HCT116 (cell line): ENCODE measurements at regions not wholly inside any gene's neighbourhood (a gene's known extent, or its start where the extent isn't known, plus 50 kb on each side); places are given as distances from the start of the nearest gene placed in this dataset.

ENCODE experiments used
- ATAC-seq: fragments of 200-7000 bp; cut with Tn5 transposase; 2 replicates; pipeline ENCODE4 v1.9.1; 2020; ENCODE audit warnings: mild to moderate bottlenecking, moderate library complexity
- BruUV-seq: library from RNA; stranded (reverse); fragments of 400-500 nt; replicated peaks from 2 replicates; lab custom pipeline; 2021; lab: Mats Ljungman, UMichigan
- CTCF ChIA-PET: fragments of 300-600 bp; sonication (Branson Sonifier 250); formaldehyde crosslinking; loops from one replicate; lab custom pipeline; 2021; ENCODE audit warnings: antibody characterized with exemption; lab: Charles Lee
- POLR2A ChIA-PET: fragments of 300-600, 350-600 bp; sonication (Branson Sonifier 250); formaldehyde crosslinking; loops from one replicate; lab custom pipeline; 2021; ENCODE audit warnings: antibody characterized with exemption; lab: Charles Lee
- RAD21 ChIA-PET, 2 experiments: fragments of 300-600 bp; sonication (Branson Sonifier 250); formaldehyde crosslinking; loops; one replicate each; lab custom pipeline; 2023; ENCODE audit warnings: low total read pairs in 2 of 2; ENCODE audit not compliant: uncharacterized antibody in 2 of 2, unreplicated experiment in 2 of 2, low non-redundant PET in 1 of 2; lab: Charles Lee
- DNase-seq: peaks from one replicate; pipeline ENCODE4 v3.0.0-alpha.2; 2010; ENCODE audit warnings: low read depth, low spot score
- H2AFZ ChIP-seq: fragments of 200-600 bp; shearing (Covaris generic), sonication (generic); 2 replicates; pipeline ENCODE4 v1.6.1; 2017; ENCODE audit warnings: low read depth, mixed run types, mixed read lengths, antibody characterized with exemption, low read length; ENCODE audit not compliant: poor library complexity, severe bottlenecking
- H3K27ac ChIP-seq: 2 replicates; pipeline ENCODE4 v1.5.1; 2012; ENCODE audit warnings: low read depth, low read length
- H3K27me3 ChIP-seq: fragments of 200-600 bp; sonication (generic); 2 replicates; pipeline ENCODE4 v1.6.1; 2016; ENCODE audit warnings: mixed run types, low read length, mixed read lengths; ENCODE audit not compliant: insufficient read depth
- H3K36me3 ChIP-seq, 2 experiments: fragments of 200-500 bp in 1 of 2; fragments of 200-600 bp in 1 of 2; sonication (Bioruptor generic) in 1 of 2; sonication (generic) in 1 of 2; 2 replicates each; pipeline versions ENCODE4 v1.5.1 to v1.6.1; 2014 to 2016; ENCODE audit warnings: low read length in 2 of 2, inconsistent platforms in 1 of 2, mixed read lengths in 1 of 2, mixed run types in 1 of 2; ENCODE audit not compliant: insufficient read depth in 2 of 2, control insufficient read depth in 1 of 2
- H3K4me1 ChIP-seq, 2 experiments: fragments of 200-600 bp in 1 of 2; sonication (generic) in 1 of 2; 2 replicates each; pipeline versions ENCODE4 v1.5.1 to v1.6.1; 2012 to 2017; ENCODE audit warnings: low read length in 2 of 2, inconsistent platforms in 1 of 2, mild to moderate bottlenecking in 1 of 2, mixed read lengths in 1 of 2, mixed run types in 1 of 2, moderate library complexity in 1 of 2; ENCODE audit not compliant: insufficient read depth in 2 of 2, control insufficient read depth in 1 of 2
- H3K4me2 ChIP-seq: fragments of 200-600 bp; sonication (generic); 2 replicates; pipeline ENCODE4 v1.6.1; 2017; ENCODE audit warnings: mixed run types, low read length, mixed read lengths
- H3K4me3 ChIP-seq, 2 experiments: fragments of 200-600 bp in 1 of 2; sonication (generic) in 1 of 2; replicated peaks in 1 of 2; 2 replicates each; pipeline ENCODE4 v1.5.1; 2011 to 2016; ENCODE audit warnings: low read length in 2 of 2, control low read depth in 1 of 2, low read depth in 1 of 2, mild to moderate bottlenecking in 1 of 2, mixed read lengths in 1 of 2, mixed run types in 1 of 2
- H3K79me2 ChIP-seq: fragments of 200-600 bp; sonication (generic); 2 replicates; pipeline ENCODE4 v1.6.1; 2017; ENCODE audit warnings: mild to moderate bottlenecking, mixed run types, low read length, moderate library complexity, mixed read lengths; ENCODE audit not compliant: insufficient read depth
- H3K9ac ChIP-seq: fragments of 200-600 bp; sonication (generic); 2 replicates; pipeline ENCODE4 v1.6.1; 2016; ENCODE audit warnings: low read length, mixed read lengths
- H3K9me2 ChIP-seq: fragments of 200-600 bp; sonication (generic), shearing (Covaris generic); 2 replicates; pipeline ENCODE4 v1.6.1; 2017; ENCODE audit warnings: mixed run types, mild to moderate bottlenecking, moderate library complexity; ENCODE audit not compliant: insufficient read depth
- H3K9me3 ChIP-seq, 2 experiments: fragments of 200-500 bp in 1 of 2; fragments of 200-600 bp in 1 of 2; sonication (Bioruptor generic) in 1 of 2; sonication (generic) in 1 of 2; 2 replicates each; pipeline ENCODE4 v1.6.1; 2014 to 2017; ENCODE audit warnings: low read length in 2 of 2, mixed read lengths in 2 of 2, inconsistent platforms in 1 of 2, low read depth in 1 of 2, mild to moderate bottlenecking in 1 of 2, mixed run types in 1 of 2, moderate library complexity in 1 of 2; ENCODE audit not compliant: control insufficient read depth in 1 of 2, insufficient read depth in 1 of 2
- H4K20me1 ChIP-seq: fragments of 200-600 bp; sonication (generic), shearing (Covaris generic); 2 replicates; pipeline ENCODE4 v1.6.1; 2017; ENCODE audit warnings: mixed run types, mild to moderate bottlenecking, moderate library complexity; ENCODE audit not compliant: insufficient read depth
- CBX3 ChIP-seq: IDR thresholded peaks from 2 replicates; pipeline ENCODE4 v1.6.1; 2012; ENCODE audit warnings: low read depth
- CEBPB ChIP-seq: IDR thresholded peaks from 2 replicates; pipeline ENCODE4 v1.6.1; 2012; ENCODE audit warnings: low read depth
- EGR1 ChIP-seq: IDR thresholded peaks from 2 replicates; pipeline ENCODE4 v1.6.1; 2012; ENCODE audit warnings: low read depth
- ELF1 ChIP-seq: IDR thresholded peaks from 2 replicates; pipeline ENCODE4 v1.6.1; 2012; ENCODE audit warnings: low read depth, borderline replicate concordance
- EZH2 ChIP-seq: fragments of 200-600 bp; sonication (generic); IDR thresholded peaks from 2 replicates; pipeline ENCODE4 v1.6.1; 2017; ENCODE audit warnings: antibody characterized with exemption, mixed run types
- EZH2phosphoT487 ChIP-seq: fragments of 200-600 bp; IDR thresholded peaks from 2 replicates; pipeline ENCODE4 v1.6.1; 2018; ENCODE audit warnings: antibody characterized with exemption, borderline replicate concordance
- FOSL1 ChIP-seq: IDR thresholded peaks from 2 replicates; pipeline ENCODE4 v1.6.1; 2012; ENCODE audit warnings: low read depth
- MAX ChIP-seq: IDR thresholded peaks from 2 replicates; pipeline ENCODE4 v1.6.1; 2012
- POLR2A ChIP-seq: IDR thresholded peaks from 2 replicates; pipeline ENCODE4 v1.7.0; 2011; ENCODE audit warnings: borderline replicate concordance; ENCODE audit not compliant: insufficient read depth, insufficient read length; ENCODE audit errors: extremely low read depth
- POLR2AphosphoS5 ChIP-seq: IDR thresholded peaks from 2 replicates; pipeline ENCODE4 v1.6.1; 2011; ENCODE audit warnings: mild to moderate bottlenecking, low read depth, low read length, moderate library complexity
- RAD21 ChIP-seq: IDR thresholded peaks from 2 replicates; pipeline ENCODE4 v1.6.1; 2012; ENCODE audit warnings: low read depth, mild to moderate bottlenecking
- REST ChIP-seq: IDR thresholded peaks from 2 replicates; pipeline ENCODE4 v1.6.1; 2012; ENCODE audit warnings: low read depth
- SP1 ChIP-seq: IDR thresholded peaks from 2 replicates; pipeline ENCODE4 v1.6.1; 2012; ENCODE audit warnings: low read depth
- SRF ChIP-seq: IDR thresholded peaks from 2 replicates; pipeline ENCODE4 v1.6.1; 2012; ENCODE audit warnings: low read depth
- YY1 ChIP-seq: IDR thresholded peaks from 2 replicates; pipeline ENCODE4 v1.6.1; 2011; ENCODE audit warnings: low read length, low read depth, moderate library complexity, mild to moderate bottlenecking; ENCODE audit not compliant: insufficient replicate concordance; ENCODE audit errors: extremely low read depth
- ZBTB33 ChIP-seq: IDR thresholded peaks from 2 replicates; pipeline ENCODE4 v1.6.1; 2011; ENCODE audit warnings: mild to moderate bottlenecking, low read length, moderate library complexity; ENCODE audit not compliant: insufficient replicate concordance; ENCODE audit errors: extremely low read depth
- ZFX ChIP-seq: fragments of 450-650 bp; IDR thresholded peaks from 2 replicates; pipeline ENCODE4 v1.6.1; 2017
- ZNF274 ChIP-seq: fragments of 200-500 bp; sonication (Bioruptor generic); IDR thresholded peaks from 2 replicates; pipeline ENCODE4 v1.6.1; 2014; ENCODE audit warnings: mild to moderate bottlenecking, low read depth, low read length, inconsistent platforms
- intact Hi-C: fragments of 100-400 bp; cut with micrococcal nuclease; formaldehyde crosslinking; loops from 2 replicates; pipeline ENCODE4 v1.10.0; 2022

GRCh38 chrX:127490000-127490399 is 562.2 kb downstream of the ACTRT1 start:
- ChIA-PET RAD21 (no interaction called here), POLR2A (no interaction called here), CTCF (no interaction called here)
- intact Hi-C loops, result loop anchor here (10.0 kb wide), 1 partner anchor 415 kb away; no protein-coding TSS in a partner anchor
- ATAC-seq (no peak), DNase-seq (no peak)
- H4K20me1 ChIP-seq, result no peaks in the 10 kb centered on the region
- H3K4me3 ChIP-seq, result no peak overlapping the region
- no peak overlapping the region for H2AFZ ChIP-seq
- H3K36me3 ChIP-seq, result no peaks in the 10 kb centered on the region
- no peak for TF ChIP-seq POLR2A
- TF ChIP-seq POLR2AphosphoS5, result no peak
- TF ChIP-seq FOSL1, result no peak
- TF ChIP-seq EZH2phosphoT487, result no peak
- TF ChIP-seq MAX, result no peak
- TF ChIP-seq ZFX, result no peak
- no TSS peak for BruUV-seq
- H3K4me1 ChIP-seq, result no peaks in the 10 kb centered on the region
- no peaks in the 10 kb centered on the region for H3K9me2 ChIP-seq
- H3K4me2 ChIP-seq, result no peak overlapping the region
- H3K9me3 ChIP-seq, result no peaks in the 10 kb centered on the region
- no peak overlapping the region for H3K27ac ChIP-seq
- H3K79me2 ChIP-seq, result no peaks in the 10 kb centered on the region
- no peaks in the 10 kb centered on the region for H3K27me3 ChIP-seq
- H3K9ac ChIP-seq, result no peak overlapping the region

GRCh38 chrX:127466211-127466610 is 586.0 kb downstream of the ACTRT1 start:
- RAD21 ChIA-PET, result no interaction called here
- no TSS peak for BruUV-seq
- intact Hi-C loops, result no loop called here
- TF ChIP-seq ZFX, result no peak
- no peak for TF ChIP-seq CEBPB
- TF ChIP-seq YY1, result no peak
- no peak for TF ChIP-seq REST
- no peak for TF ChIP-seq ELF1
- TF ChIP-seq SP1, result no peak
- no peak for TF ChIP-seq SRF
- TF ChIP-seq CBX3, result no peak
- no peak for TF ChIP-seq ZNF274
- TF ChIP-seq RAD21, result no peak
- no peak for TF ChIP-seq EZH2
- TF ChIP-seq POLR2A, result no peak
- TF ChIP-seq ZBTB33, result no peak
- no peak for TF ChIP-seq EGR1

More at GRCh38 chrX:127466211-127466610, 586.0 kb downstream of the ACTRT1 start:
- no peak overlapping the region for H2AFZ ChIP-seq
- H3K4me2 ChIP-seq, result no peak overlapping the region
- no peak overlapping the region for H3K27ac ChIP-seq
- ChIA-PET CTCF (no interaction called here), POLR2A (no interaction called here)
- no peak for ATAC-seq
- no peak overlapping the region for H3K9ac ChIP-seq
- no peaks in the 10 kb centered on the region for H3K36me3 ChIP-seq
- no peaks in the 10 kb centered on the region; a peak in 1 of 4 replicates for H3K9me3 ChIP-seq
- H3K79me2 ChIP-seq, result no peaks in the 10 kb centered on the region
- no peaks in the 10 kb centered on the region for H4K20me1 ChIP-seq
- H3K9me2 ChIP-seq, result no peaks in the 10 kb centered on the region
- no peaks in the 10 kb centered on the region for H3K27me3 ChIP-seq
- H3K4me3 ChIP-seq, result no peak overlapping the region
- H3K4me1 ChIP-seq, result no peaks in the 10 kb centered on the region
- no peak for DNase-seq
